ENCODE measurements at regions not wholly inside any gene's neighbourhood (a gene's known extent, or its start where the extent isn't known, plus 50 kb on each side); places are given as distances from the start of the nearest gene placed in this dataset.

DNA sequence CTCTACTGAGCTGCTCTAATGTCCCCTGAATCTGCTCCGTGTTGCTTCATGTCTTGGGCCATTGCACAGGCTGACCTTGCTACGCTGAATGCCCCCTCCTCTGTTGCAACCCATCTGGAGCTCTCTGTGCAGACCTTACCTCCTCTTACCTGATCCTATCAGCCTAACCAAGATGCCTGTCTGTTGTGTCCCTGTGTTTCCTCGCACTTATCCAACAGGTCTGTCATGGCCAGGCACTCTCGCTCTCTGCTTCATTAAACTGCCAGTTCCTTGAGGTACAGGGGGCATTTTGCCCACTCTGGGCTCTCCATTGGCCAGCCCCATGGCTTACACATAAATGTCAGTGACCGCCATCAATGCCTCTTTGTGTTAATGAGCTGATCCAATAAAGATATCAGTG, 277.7 kb upstream of the TSHZ3 start:
- Histone ChIP-seq H4K5ac (ENCODE audit: insufficient read length, low read depth, low read length) (no peak overlapping the region), H2BK5ac (ENCODE audit: low read depth, low read length) (no peak overlapping the region), H3K14ac (ENCODE audit: insufficient read length) (no peak overlapping the region), H3K27ac (ENCODE audit: low read depth, low read length) (no peak overlapping the region), H3K4me1 (replicated peaks in 1 of 4; ENCODE audit: control insufficient read depth in 3 of 4, insufficient read depth in 4 of 4, low read length in 3 of 4) (no peaks in the 10 kb centered on the region; a peak in 3 of 7 replicates), H3K56ac (replicated peaks; ENCODE audit: insufficient read length, low read depth, low read length) (no peak overlapping the region), H2BK12ac (ENCODE audit: low read depth, low read length) (no peak overlapping the region), H3K4me3 (ENCODE audit: extremely low read depth in 1 of 4, insufficient read depth in 2 of 4, low read depth in 3 of 4, low read length in 4 of 4) (no peak overlapping the region), H3K27me3 (replicated peaks in 1 of 4; ENCODE audit: control insufficient read depth in 3 of 4, extremely low read depth in 1 of 4, insufficient read depth in 3 of 4, low read length in 3 of 4) (no peaks in the 10 kb centered on the region), H3K4me2 (ENCODE audit: insufficient read depth in 1 of 2, low read depth in 2 of 2, low read length in 2 of 2) (no peak overlapping the region), H3K79me1 (ENCODE audit: low read depth, low read length) (no peaks in the 10 kb centered on the region), H3K4ac (replicated peaks; ENCODE audit: insufficient read length, low read depth, low read length) (no peak overlapping the region), H4K91ac (replicated peaks; ENCODE audit: insufficient read length, low read length) (no peak overlapping the region), H3K79me2 (ENCODE audit: control insufficient read depth in 1 of 2, insufficient read depth in 2 of 2, low read length in 2 of 2) (no peaks in the 10 kb centered on the region), H4K8ac (ENCODE audit: extremely low read depth, insufficient read depth, low read length) (no peak overlapping the region), H2AFZ (ENCODE audit: low read length) (0 out of 2 replicates have a peak overlapping the region, but pooled peaks have one; percentile 27), H3K36me3 (ENCODE audit: control insufficient read depth in 2 of 4, insufficient read depth in 4 of 4, low read length in 3 of 4) (no peaks in the 10 kb centered on the region), H3K9ac (replicated peaks in 1 of 4; ENCODE audit: extremely low read depth in 1 of 4, low read depth in 3 of 4, low read length in 3 of 4) (no peak overlapping the region), H3K18ac (ENCODE audit: extremely low read depth, low read length) (no peak overlapping the region), H3K23ac (ENCODE audit: insufficient read length) (no peak overlapping the region), H4K20me1 (replicated peaks in 1 of 2; ENCODE audit: control insufficient read depth in 1 of 2, insufficient read depth in 2 of 2, low read length in 2 of 2) (no peaks in the 10 kb centered on the region), H2BK20ac (ENCODE audit: low read length) (no peak overlapping the region), H2BK15ac (ENCODE audit: low read length) (peak overlapping the region; percentile 47; the same call in 1 of the 2 replicates), H2AK5ac (ENCODE audit: low read depth, low read length) (no peak overlapping the region), H3K23me2 (ENCODE audit: low read depth, low read length) (no peaks in the 10 kb centered on the region; the same call in 1 of the 2 replicates), H2BK120ac (replicated peaks; ENCODE audit: low read depth, low read length) (no peak overlapping the region), H3K9me3 (ENCODE audit: insufficient read depth in 2 of 2, low read depth in 1 of 2, low read length in 1 of 2) (no peaks in the 10 kb centered on the region)
- CTCF ChIA-PET (ENCODE audit: partially characterized antibody): interaction anchor here (0.6 kb wide), 1 partner anchor 250 kb away, joined by 4 read pairs; no protein-coding TSS in a partner anchor
- DNase-seq (ENCODE audit: low read depth in 1 of 2, low spot score in 2 of 2): no peak
- POLR2A ChIA-PET (ENCODE audit: partially characterized antibody): no interaction called here
- FAIRE-seq: no peak
- 96% methylated on average over 5 of the region's 5 CpGs; no CpG with 5 or more reads in 1 of the 2 experiments for WGBS, 2 experiments (ENCODE audit: extremely low coverage in 1 of 2, insufficient coverage in 1 of 2, insufficient read length in 1 of 2, insufficient replicate concordance in 2 of 2, low coverage in 1 of 2, low lambda C conversion rate in 2 of 2, missing lambda C conversion rate in 1 of 2)
- TF ChIP-seq MAFK (IDR thresholded peaks at IDR 0.05; ENCODE audit: low read depth, low read length) (no peak), EGR1 (IDR thresholded peaks at IDR 0.05; ENCODE audit: borderline replicate concordance, low read depth, low read length) (no peak), SAP30 (IDR thresholded peaks at IDR 0.05; ENCODE audit: insufficient read depth, insufficient replicate concordance, low read length) (no peak), CBX5 (IDR thresholded peaks at IDR 0.05; ENCODE audit: low read depth, low read length) (no peak), CEBPB (IDR thresholded peaks at IDR 0.05; ENCODE audit: low read depth, low read length) (no peak), SIX5 (IDR thresholded peaks at IDR 0.05; ENCODE audit: low read depth, low read length) (no peak), GABPA (IDR thresholded peaks at IDR 0.05; ENCODE audit: borderline replicate concordance, insufficient read depth, low read length) (no peak), CHD1 (IDR thresholded peaks at IDR 0.05; ENCODE audit: low read depth, low read length) (no peak), RBBP5 (IDR thresholded peaks at IDR 0.05; ENCODE audit: borderline replicate concordance, low read depth, low read length) (no peak), ATF3 (IDR thresholded peaks at IDR 0.05; ENCODE audit: insufficient read depth, low read depth, low read length) (no peak), TEAD4 (IDR thresholded peaks at IDR 0.05; ENCODE audit: low read depth, low read length) (no peak), BCL11A (IDR thresholded peaks at IDR 0.05; ENCODE audit: low read depth in 2 of 2, low read length in 2 of 2) (no peak)
- TF ChIP-seq, protein P1, sequence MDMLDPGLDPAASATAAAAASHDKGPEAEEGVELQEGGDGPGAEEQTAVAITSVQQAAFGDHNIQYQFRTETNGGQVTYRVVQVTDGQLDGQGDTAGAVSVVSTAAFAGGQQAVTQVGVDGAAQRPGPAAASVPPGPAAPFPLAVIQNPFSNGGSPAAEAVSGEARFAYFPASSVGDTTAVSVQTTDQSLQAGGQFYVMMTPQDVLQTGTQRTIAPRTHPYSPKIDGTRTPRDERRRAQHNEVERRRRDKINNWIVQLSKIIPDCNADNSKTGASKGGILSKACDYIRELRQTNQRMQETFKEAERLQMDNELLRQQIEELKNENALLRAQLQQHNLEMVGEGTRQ (IDR thresholded peaks at IDR 0.05; ENCODE audit: low read length): no peak
